ENCODE measurements at regions not wholly inside any gene's neighbourhood (a gene's known extent, or its start where the extent isn't known, plus 50 kb on each side); places are given as distances from the start of the nearest gene placed in this dataset.

- no peak overlapping the region for H3K4me2 ChIP-seq (ENCODE audit: low read depth, low read length)
- no peaks in the 10 kb centered on the region for H3K9me3 ChIP-seq (ENCODE audit: low read length)
- no peak for DNase-seq (ENCODE audit: low spot score)
- intact Hi-C loops (cut with micrococcal nuclease; ENCODE audit: unreplicated experiment) (no loop called here), in situ Hi-C loops (cut with HindIII; ENCODE audit: extremely low pct_ligation_motif_present, low pct_unique_long_range_greater_than_20kb) (loop anchor here (10.0 kb wide), 1 partner anchor 62 kb away; no protein-coding TSS in a partner anchor)
- no peaks in the 10 kb centered on the region for H3K36me3 ChIP-seq (replicated peaks in 1 of 2; ENCODE audit: control insufficient read depth in 1 of 2, insufficient read depth in 2 of 2, low read length in 2 of 2)
- H3K9ac ChIP-seq (ENCODE audit: insufficient read depth, low read depth, low read length), result no peak overlapping the region
- H4K20me1 ChIP-seq (ENCODE audit: insufficient read depth, low read length), result no peaks in the 10 kb centered on the region
- H3K4me3 ChIP-seq (replicated peaks in 1 of 3; ENCODE audit: insufficient read depth in 1 of 3, low read depth in 2 of 3, low read length in 3 of 3), result no peak overlapping the region
- TF ChIP-seq TRIM22 (IDR thresholded peaks at IDR 0.05), result no peak
- no peak for TF ChIP-seq ZNF317 (CRISPR knock-in tag; IDR thresholded peaks at IDR 0.05)
- no peak for TF ChIP-seq SP4 (CRISPR knock-in tag; IDR thresholded peaks at IDR 0.05)
- FAIRE-seq, result no peak
- no TSS peak for BruUV-seq (replicated peaks)
- H3K27ac ChIP-seq (ENCODE audit: extremely low read length, insufficient read depth, low read length), result no peak overlapping the region
- 0% methylated on average over 4 of the region's 4 CpGs for WGBS (ENCODE audit: low lambda C conversion rate)
- CTCF ChIA-PET (ENCODE audit: low intra/inter-chr PET ratio, low total read pairs), result no interaction called here
- no peak for ATAC-seq
- H3K4me1 ChIP-seq (ENCODE audit: insufficient read depth, low read length), result no peaks in the 10 kb centered on the region
- no peaks in the 10 kb centered on the region; a peak in 1 of 5 replicates for H3K27me3 ChIP-seq (ENCODE audit: control insufficient read depth in 1 of 2, insufficient read depth in 2 of 2, low read length in 2 of 2)
- POLR2A ChIA-PET, result no interaction called here
- H2AFZ ChIP-seq (ENCODE audit: low read length), result no peak overlapping the region
- no peaks in the 10 kb centered on the region for H3K79me2 ChIP-seq (ENCODE audit: insufficient read depth, low read length)
Observed at GRCh38 chr22:34866495-34867131, 199.3 kb upstream of the ISX start.

GRCh38 chr22:34877506-34877905 is 188.5 kb upstream of the ISX start:
- H3K9me3 ChIP-seq (ENCODE audit: low read length), result no peaks in the 10 kb centered on the region
- no peak for FAIRE-seq
- no TSS peak for BruUV-seq (replicated peaks)

More at GRCh38 chr22:34877506-34877905, 188.5 kb upstream of the ISX start:
- no peak overlapping the region for H3K4me2 ChIP-seq (ENCODE audit: low read depth, low read length)
- H3K27me3 ChIP-seq (ENCODE audit: control insufficient read depth in 1 of 2, insufficient read depth in 2 of 2, low read length in 2 of 2), result no peaks in the 10 kb centered on the region
- TF ChIP-seq ARID2 (CRISPR knock-in tag; IDR thresholded peaks at IDR 0.05; ENCODE audit: borderline replicate concordance) (no peak), ZNF274 (CRISPR knock-in tag; IDR thresholded peaks at IDR 0.05) (no peak), BORCS8-MEF2B (CRISPR knock-in tag; IDR thresholded peaks at IDR 0.05) (no peak), ZC3H13 (CRISPR knock-in tag; IDR thresholded peaks at IDR 0.05) (no peak), MED1 (CRISPR knock-in tag; IDR thresholded peaks at IDR 0.05) (no peak), KMT2A (CRISPR knock-in tag; IDR thresholded peaks at IDR 0.05) (no peak), CHD2 (IDR thresholded peaks at IDR 0.05; ENCODE audit: low read depth, low read length) (no peak), ZNF17 (CRISPR knock-in tag; IDR thresholded peaks at IDR 0.05) (no peak), SPEN (CRISPR knock-in tag; IDR thresholded peaks at IDR 0.05; ENCODE audit: low read depth) (no peak), FOXP4 (CRISPR knock-in tag; IDR thresholded peaks at IDR 0.05) (no peak), ZNF280D (CRISPR knock-in tag; IDR thresholded peaks at IDR 0.05) (no peak)
- H2AFZ ChIP-seq (ENCODE audit: low read length), result no peak overlapping the region
- H3K27ac ChIP-seq (ENCODE audit: extremely low read length, insufficient read depth, low read length), result no peak overlapping the region
- ATAC-seq (no peak), DNase-seq (ENCODE audit: low spot score) (no peak)
- no peaks in the 10 kb centered on the region for H3K79me2 ChIP-seq (ENCODE audit: insufficient read depth, low read length)
- no peaks in the 10 kb centered on the region for H3K4me1 ChIP-seq (ENCODE audit: insufficient read depth, low read length)
- ChIA-PET CTCF (ENCODE audit: low intra/inter-chr PET ratio, low total read pairs) (no interaction called here), POLR2A (no interaction called here)
- 5% methylated on average over 1 of the region's 1 CpG for WGBS (ENCODE audit: low lambda C conversion rate)
- H3K36me3 ChIP-seq (replicated peaks in 1 of 2; ENCODE audit: control insufficient read depth in 1 of 2, insufficient read depth in 2 of 2, low read length in 2 of 2), result no peaks in the 10 kb centered on the region
- in situ Hi-C loops (cut with HindIII; ENCODE audit: extremely low pct_ligation_motif_present, low pct_unique_long_range_greater_than_20kb), result no loop called here
- no peak overlapping the region for H3K4me3 ChIP-seq (replicated peaks in 1 of 3; ENCODE audit: insufficient read depth in 1 of 3, low read depth in 2 of 3, low read length in 3 of 3)
- no peaks in the 10 kb centered on the region for H4K20me1 ChIP-seq (ENCODE audit: insufficient read depth, low read length)
- no peak overlapping the region for H3K9ac ChIP-seq (ENCODE audit: insufficient read depth, low read depth, low read length)
- intact Hi-C loops (cut with micrococcal nuclease; ENCODE audit: unreplicated experiment), result no loop called here

Data from HepG2 (cell line).